Spleen (tissue), 7 donors: ENCODE measurements at regions not wholly inside any gene's neighbourhood (a gene's known extent, or its start where the extent isn't known, plus 50 kb on each side); places are given as distances from the start of the nearest gene placed in this dataset.

ENCODE experiments used
- POLR2A ChIP-seq, 3 donors: fragments of 450-650 bp; IDR thresholded peaks; one replicate each; pipeline ENCODE4 v1.5.1; 2017; ENCODE audit warnings: antibody characterized with exemption in 3 of 3, mild to moderate bottlenecking in 1 of 3
- POLR2AphosphoS5 ChIP-seq, 3 donors: sonication (generic); formaldehyde crosslinking; IDR thresholded peaks; one replicate each; pipeline ENCODE4 v1.5.1; 2017; ENCODE audit warnings: antibody characterized with exemption in 3 of 3
- TF ChIP-seq, protein P1 (sequence below), 11 experiments: fragments of 200-600 bp in 7 of 11; fragments of 450-650 bp in 4 of 11; sonication (generic) in 4 of 11; IDR thresholded peaks in 8 of 11; conservative IDR thresholded peaks in 3 of 11; 1 replicate in 7 of 11; 2 replicates in 4 of 11; pipeline versions ENCODE4 v1.4.0 to v1.8.0; 2016 to 2021; ENCODE audit warnings: antibody characterized with exemption in 11 of 11, inconsistent platforms in 4 of 11, mild to moderate bottlenecking in 1 of 11
- donor health status: DM: no; HTN: no; CAD: no; lungs with moderate emphysema.
- donor health status: DM: no; HTN: no; CAD: no.
- donor health status: DM: no; HTN: no; CAD: no.

DNA sequence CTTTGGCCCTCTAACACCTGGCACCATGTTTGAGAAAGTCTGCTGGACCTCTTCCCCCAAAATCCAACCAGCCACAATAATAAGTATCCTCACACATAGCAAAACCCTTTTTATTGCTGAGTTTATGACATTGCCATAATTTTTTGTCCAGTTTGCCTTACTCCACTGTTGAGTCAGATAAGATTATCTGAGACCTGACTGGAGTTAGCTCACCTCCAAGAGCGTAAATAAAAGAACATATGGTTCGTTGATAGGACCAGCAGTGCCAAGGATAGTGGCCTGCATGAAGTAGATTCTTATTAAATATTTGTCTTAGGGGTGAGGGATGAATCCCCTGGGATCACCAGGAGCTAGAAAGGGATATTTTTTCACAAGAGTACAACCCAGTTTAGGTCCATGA lies 510.6 kb upstream of the MPDZ start:
- TF ChIP-seq POLR2A (IDR thresholded peaks at IDR 0.05) (no peak), POLR2AphosphoS5 (IDR thresholded peaks at IDR 0.05) (no peak)
- TF ChIP-seq, protein P1, sequence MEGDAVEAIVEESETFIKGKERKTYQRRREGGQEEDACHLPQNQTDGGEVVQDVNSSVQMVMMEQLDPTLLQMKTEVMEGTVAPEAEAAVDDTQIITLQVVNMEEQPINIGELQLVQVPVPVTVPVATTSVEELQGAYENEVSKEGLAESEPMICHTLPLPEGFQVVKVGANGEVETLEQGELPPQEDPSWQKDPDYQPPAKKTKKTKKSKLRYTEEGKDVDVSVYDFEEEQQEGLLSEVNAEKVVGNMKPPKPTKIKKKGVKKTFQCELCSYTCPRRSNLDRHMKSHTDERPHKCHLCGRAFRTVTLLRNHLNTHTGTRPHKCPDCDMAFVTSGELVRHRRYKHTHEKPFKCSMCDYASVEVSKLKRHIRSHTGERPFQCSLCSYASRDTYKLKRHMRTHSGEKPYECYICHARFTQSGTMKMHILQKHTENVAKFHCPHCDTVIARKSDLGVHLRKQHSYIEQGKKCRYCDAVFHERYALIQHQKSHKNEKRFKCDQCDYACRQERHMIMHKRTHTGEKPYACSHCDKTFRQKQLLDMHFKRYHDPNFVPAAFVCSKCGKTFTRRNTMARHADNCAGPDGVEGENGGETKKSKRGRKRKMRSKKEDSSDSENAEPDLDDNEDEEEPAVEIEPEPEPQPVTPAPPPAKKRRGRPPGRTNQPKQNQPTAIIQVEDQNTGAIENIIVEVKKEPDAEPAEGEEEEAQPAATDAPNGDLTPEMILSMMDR (IDR thresholded peaks at IDR 0.05 in 8 of 11, conservative IDR thresholded peaks at IDR 0.05 in 3 of 11): no peak
